ENCODE measurements at regions not wholly inside any gene's neighbourhood (a gene's known extent, or its start where the extent isn't known, plus 50 kb on each side); places are given as distances from the start of the nearest gene placed in this dataset.

DNA sequence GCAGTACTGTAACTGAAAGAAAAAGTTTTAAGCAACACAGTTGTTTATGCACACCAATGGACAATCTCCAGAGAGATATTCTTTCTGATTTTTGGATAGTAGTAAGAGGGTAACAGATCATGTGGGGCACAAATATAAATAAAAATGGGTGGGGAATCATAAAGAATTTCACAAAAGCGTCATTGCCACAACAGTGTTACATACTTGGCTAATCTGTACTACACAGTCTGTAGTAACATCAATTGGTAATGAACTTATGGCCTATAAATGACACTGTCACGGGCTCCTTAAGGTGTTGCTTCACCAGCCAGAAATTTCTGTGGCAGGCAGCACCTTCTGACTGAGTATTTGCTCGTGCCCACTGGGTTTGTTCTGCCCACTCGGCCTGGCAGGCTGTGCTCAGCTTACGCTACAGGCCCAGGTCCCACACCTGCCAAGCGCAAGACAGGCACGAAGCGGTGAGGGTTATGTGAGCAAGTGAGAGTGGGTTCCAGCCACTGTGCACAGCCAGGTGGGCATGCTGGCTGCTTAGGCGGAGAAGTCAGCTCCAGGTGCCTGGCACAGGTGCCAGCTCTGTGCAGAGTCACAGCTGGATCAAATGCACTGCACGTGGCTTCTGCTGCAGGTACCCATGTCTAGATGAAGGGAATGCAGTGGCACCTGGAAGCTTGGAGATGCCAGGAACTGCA is 532.5 kb upstream of the SLC39A10 start:
- CTCF ChIA-PET (ENCODE audit: partially characterized antibody) = interaction anchor here (0.6 to 0.9 kb wide), 2 partner anchors 12 to 228 kb away, joined by 3 to 4 read pairs; no protein-coding TSS in a partner anchor
- Histone ChIP-seq H3K23ac (ENCODE audit: insufficient read length) (no peak overlapping the region), H2AFZ (ENCODE audit: low read length) (no peak overlapping the region), H3K23me2 (ENCODE audit: low read depth, low read length) (no peaks in the 10 kb centered on the region), H4K91ac (replicated peaks; ENCODE audit: insufficient read length, low read length) (no peak overlapping the region), H3K4me1 (replicated peaks in 1 of 4; ENCODE audit: control insufficient read depth in 3 of 4, insufficient read depth in 4 of 4, low read length in 3 of 4) (no peaks in the 10 kb centered on the region; a peak in 1 of 7 replicates), H2BK12ac (ENCODE audit: low read depth, low read length) (no peak overlapping the region), H3K27me3 (replicated peaks in 1 of 4; ENCODE audit: control insufficient read depth in 3 of 4, extremely low read depth in 1 of 4, insufficient read depth in 3 of 4, low read length in 3 of 4) (no peaks in the 10 kb centered on the region), H3K4me3 (ENCODE audit: extremely low read depth in 1 of 4, insufficient read depth in 2 of 4, low read depth in 3 of 4, low read length in 4 of 4) (no peak overlapping the region), H3K79me1 (ENCODE audit: low read depth, low read length) (no peaks in the 10 kb centered on the region), H4K5ac (ENCODE audit: insufficient read length, low read depth, low read length) (no peak overlapping the region), H3K14ac (ENCODE audit: insufficient read length) (no peak overlapping the region), H3K9me3 (ENCODE audit: insufficient read depth in 2 of 2, low read depth in 1 of 2, low read length in 1 of 2) (no peaks in the 10 kb centered on the region), H3K18ac (ENCODE audit: extremely low read depth, low read length) (no peak overlapping the region), H2BK20ac (ENCODE audit: low read length) (peak overlapping the region; percentile 40; the same call in 1 of the 2 replicates), H4K20me1 (replicated peaks in 1 of 2; ENCODE audit: control insufficient read depth in 1 of 2, insufficient read depth in 2 of 2, low read length in 2 of 2) (no peaks in the 10 kb centered on the region), H4K8ac (ENCODE audit: extremely low read depth, insufficient read depth, low read length) (no peak overlapping the region), H3K4ac (replicated peaks; ENCODE audit: insufficient read length, low read depth, low read length) (no peak overlapping the region), H3K56ac (replicated peaks; ENCODE audit: insufficient read length, low read depth, low read length) (no peak overlapping the region), H2BK120ac (replicated peaks; ENCODE audit: low read depth, low read length) (no peak overlapping the region), H3K4me2 (ENCODE audit: insufficient read depth in 1 of 2, low read depth in 2 of 2, low read length in 2 of 2) (no peak overlapping the region), H3K27ac (ENCODE audit: low read depth, low read length) (no peak overlapping the region), H3K9ac (replicated peaks in 1 of 4; ENCODE audit: extremely low read depth in 1 of 4, low read depth in 3 of 4, low read length in 3 of 4) (no peak overlapping the region), H2AK5ac (ENCODE audit: low read depth, low read length) (no peak overlapping the region), H3K36me3 (ENCODE audit: control insufficient read depth in 2 of 4, insufficient read depth in 4 of 4, low read length in 3 of 4) (no peaks in the 10 kb centered on the region), H2BK5ac (ENCODE audit: low read depth, low read length) (no peak overlapping the region), H3K79me2 (ENCODE audit: control insufficient read depth in 1 of 2, insufficient read depth in 2 of 2, low read length in 2 of 2) (no peaks in the 10 kb centered on the region), H2BK15ac (ENCODE audit: low read length) (no peak overlapping the region)
- no peak for TF ChIP-seq CTBP2 (IDR thresholded peaks at IDR 0.05; ENCODE audit: borderline replicate concordance, insufficient read depth, insufficient read length, low read length)
- no peak for TF ChIP-seq NANOG (IDR thresholded peaks at IDR 0.05; ENCODE audit: insufficient read depth, low read depth, low read length, poor library complexity, severe bottlenecking)
- TF ChIP-seq RBBP5 (IDR thresholded peaks at IDR 0.05; ENCODE audit: borderline replicate concordance, low read depth, low read length) = no peak
- POLR2A ChIA-PET (ENCODE audit: partially characterized antibody) = no interaction called here
- no peak for DNase-seq (ENCODE audit: low read depth in 1 of 2, low spot score in 2 of 2)
- no peak for FAIRE-seq
- 88% methylated on average over 10 of the region's 10 CpGs; no CpG with 5 or more reads in 1 of the 2 experiments for WGBS, 2 experiments (ENCODE audit: extremely low coverage in 1 of 2, insufficient coverage in 1 of 2, insufficient read length in 1 of 2, insufficient replicate concordance in 2 of 2, low coverage in 1 of 2, low lambda C conversion rate in 2 of 2, missing lambda C conversion rate in 1 of 2)
